PFSK-1 (cell line): ENCODE measurements at regions not wholly inside any gene's neighbourhood (a gene's known extent, or its start where the extent isn't known, plus 50 kb on each side); places are given as distances from the start of the nearest gene placed in this dataset.

Experiments used
- FOXP2 ChIP-seq: optimal IDR thresholded peaks from 2 replicates; pipeline ENCODE3; 2011; ENCODE audit warnings: borderline replicate concordance, control low read depth, inconsistent platforms; ENCODE audit not compliant: insufficient read depth; ENCODE audit errors: extremely low read length, extremely low read depth
- POLR2AphosphoS5 ChIP-seq: IDR thresholded peaks from 2 replicates; pipeline ENCODE4 v1.6.1; 2012; ENCODE audit warnings: low read depth, mild to moderate bottlenecking, control low read depth, low read length, moderate library complexity
- SIN3A ChIP-seq: IDR thresholded peaks from 2 replicates; pipeline ENCODE4 v1.6.1; 2012; ENCODE audit warnings: mild to moderate bottlenecking, low read length, moderate library complexity, borderline replicate concordance; ENCODE audit not compliant: insufficient read depth
- TAF1 ChIP-seq: IDR thresholded peaks from 2 replicates; pipeline ENCODE4 v1.6.1; 2012; ENCODE audit warnings: low read length, control low read depth, borderline replicate concordance; ENCODE audit not compliant: insufficient read depth
- TF ChIP-seq, protein P1 (sequence below), 2 experiments: IDR thresholded peaks; 2 replicates each; pipeline versions ENCODE4 v1.6.1 to v1.8.0; 2011 to 2012; ENCODE audit warnings: low read depth in 2 of 2, low read length in 2 of 2, control low read depth in 1 of 2, inconsistent platforms in 1 of 2, mild to moderate bottlenecking in 1 of 2, moderate library complexity in 1 of 2; ENCODE audit not compliant: insufficient read depth in 1 of 2

DNA sequence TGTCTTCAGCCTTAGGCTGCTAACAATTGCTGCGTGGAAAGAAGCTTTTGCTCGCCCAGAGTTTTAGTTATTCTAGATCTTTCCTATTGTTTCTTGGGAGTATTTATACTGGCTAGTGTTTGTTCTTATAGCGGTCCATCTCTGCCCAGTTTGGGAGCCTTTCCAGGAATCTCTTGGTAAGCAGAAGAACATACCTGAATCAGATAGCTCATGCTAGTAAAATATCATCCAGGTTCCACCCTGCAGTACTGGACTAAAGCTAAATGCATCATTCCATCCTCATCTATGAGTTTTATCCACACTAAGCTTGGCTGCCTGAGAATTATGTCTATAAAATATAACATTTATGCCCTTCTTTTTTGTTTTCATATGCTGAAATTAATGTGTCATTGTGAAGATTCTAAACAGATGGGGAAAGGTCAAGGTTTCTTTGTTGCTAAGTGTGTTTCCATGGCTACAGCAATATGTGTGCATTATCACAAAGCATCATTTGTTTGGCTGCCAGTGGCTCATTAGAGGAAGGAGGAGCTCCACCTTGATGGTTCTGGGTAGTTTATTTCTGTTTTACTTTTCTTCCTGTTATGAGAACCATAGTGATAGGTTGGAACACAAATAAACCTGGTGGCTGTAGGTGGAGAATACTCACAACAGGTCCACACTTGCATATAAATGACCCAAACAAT lies 182.8 kb downstream of the PIK3C3 start:
- TF ChIP-seq FOXP2 (no peak), SIN3A (no peak), POLR2AphosphoS5 (no peak), TAF1 (no peak)
- TF ChIP-seq, protein P1, sequence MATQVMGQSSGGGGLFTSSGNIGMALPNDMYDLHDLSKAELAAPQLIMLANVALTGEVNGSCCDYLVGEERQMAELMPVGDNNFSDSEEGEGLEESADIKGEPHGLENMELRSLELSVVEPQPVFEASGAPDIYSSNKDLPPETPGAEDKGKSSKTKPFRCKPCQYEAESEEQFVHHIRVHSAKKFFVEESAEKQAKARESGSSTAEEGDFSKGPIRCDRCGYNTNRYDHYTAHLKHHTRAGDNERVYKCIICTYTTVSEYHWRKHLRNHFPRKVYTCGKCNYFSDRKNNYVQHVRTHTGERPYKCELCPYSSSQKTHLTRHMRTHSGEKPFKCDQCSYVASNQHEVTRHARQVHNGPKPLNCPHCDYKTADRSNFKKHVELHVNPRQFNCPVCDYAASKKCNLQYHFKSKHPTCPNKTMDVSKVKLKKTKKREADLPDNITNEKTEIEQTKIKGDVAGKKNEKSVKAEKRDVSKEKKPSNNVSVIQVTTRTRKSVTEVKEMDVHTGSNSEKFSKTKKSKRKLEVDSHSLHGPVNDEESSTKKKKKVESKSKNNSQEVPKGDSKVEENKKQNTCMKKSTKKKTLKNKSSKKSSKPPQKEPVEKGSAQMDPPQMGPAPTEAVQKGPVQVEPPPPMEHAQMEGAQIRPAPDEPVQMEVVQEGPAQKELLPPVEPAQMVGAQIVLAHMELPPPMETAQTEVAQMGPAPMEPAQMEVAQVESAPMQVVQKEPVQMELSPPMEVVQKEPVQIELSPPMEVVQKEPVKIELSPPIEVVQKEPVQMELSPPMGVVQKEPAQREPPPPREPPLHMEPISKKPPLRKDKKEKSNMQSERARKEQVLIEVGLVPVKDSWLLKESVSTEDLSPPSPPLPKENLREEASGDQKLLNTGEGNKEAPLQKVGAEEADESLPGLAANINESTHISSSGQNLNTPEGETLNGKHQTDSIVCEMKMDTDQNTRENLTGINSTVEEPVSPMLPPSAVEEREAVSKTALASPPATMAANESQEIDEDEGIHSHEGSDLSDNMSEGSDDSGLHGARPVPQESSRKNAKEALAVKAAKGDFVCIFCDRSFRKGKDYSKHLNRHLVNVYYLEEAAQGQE (IDR thresholded peaks at IDR 0.05; ENCODE audit: insufficient read depth in 1 of 2, low read depth in 2 of 2, low read length in 2 of 2) = no peak

DNA sequence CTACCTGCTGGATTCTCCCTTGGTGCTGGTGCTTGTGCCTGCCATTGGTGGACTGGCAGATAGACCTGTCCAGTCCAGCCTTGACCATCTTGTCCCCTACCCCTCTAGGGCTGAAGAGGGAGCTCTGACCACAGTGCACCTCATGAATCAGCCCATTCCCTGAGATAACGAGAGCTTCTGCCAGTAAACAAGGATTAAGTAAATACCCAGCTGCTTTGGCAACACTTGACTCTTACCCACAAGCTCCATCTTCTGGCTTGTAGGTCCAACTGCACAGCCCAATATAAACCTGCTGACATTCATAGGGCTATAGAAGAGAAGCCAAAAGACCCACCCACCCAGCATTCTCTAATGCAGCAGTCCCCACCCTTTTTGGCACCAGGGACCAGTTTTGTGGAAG lies 186.4 kb downstream of the PIK3C3 start:
- TF ChIP-seq, protein P1 (IDR thresholded peaks at IDR 0.05; ENCODE audit: insufficient read depth in 1 of 2, low read depth in 2 of 2, low read length in 2 of 2) = no peak
- TF ChIP-seq SIN3A (no peak), POLR2AphosphoS5 (no peak)

DNA sequence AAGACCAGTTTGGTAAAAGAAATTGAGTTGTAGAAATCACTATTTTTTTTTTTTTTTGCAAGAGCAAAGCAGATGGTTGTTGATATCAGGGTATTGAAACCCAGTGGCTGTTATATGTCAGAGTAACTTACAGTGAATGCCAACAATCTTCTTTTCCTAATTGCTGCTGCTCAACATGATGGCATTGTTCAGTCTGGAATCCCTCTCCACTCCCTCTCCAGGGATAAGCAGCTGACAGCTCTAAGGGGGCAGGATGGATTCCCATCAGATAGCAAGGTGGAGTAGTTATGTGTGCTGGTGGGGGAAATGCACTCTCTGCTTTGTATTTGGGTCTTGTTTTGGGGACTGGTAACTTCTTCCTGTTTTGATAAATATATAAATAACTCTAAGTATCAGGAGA lies 200.0 kb downstream of the PIK3C3 start:
- no peak for TF ChIP-seq TAF1
- no peak for TF ChIP-seq SIN3A
- no peak for TF ChIP-seq FOXP2
- TF ChIP-seq, protein P1 (IDR thresholded peaks at IDR 0.05; ENCODE audit: insufficient read depth in 1 of 2, low read depth in 2 of 2, low read length in 2 of 2) = no peak
- TF ChIP-seq POLR2AphosphoS5 = no peak

DNA sequence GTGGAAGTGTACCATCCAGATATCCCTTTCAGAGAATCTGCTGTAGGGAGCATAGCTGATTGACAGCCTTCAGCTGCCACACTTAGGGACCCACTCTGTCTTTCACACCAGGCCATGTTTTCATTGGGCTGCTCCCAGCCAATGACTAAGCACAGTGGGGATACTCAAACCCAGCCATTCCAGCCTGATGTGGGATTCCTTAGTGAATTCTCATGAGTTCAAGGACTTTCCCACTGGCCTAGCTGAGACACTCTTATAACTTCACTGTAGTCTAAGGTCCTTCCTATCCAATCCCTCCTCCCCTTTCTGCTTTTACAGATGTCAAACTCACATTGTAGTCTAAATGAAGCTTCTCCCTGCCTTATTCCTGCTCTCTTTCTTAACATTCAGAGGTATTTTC lies 201.2 kb downstream of the PIK3C3 start:
- TF ChIP-seq POLR2AphosphoS5 = no peak
- no peak for TF ChIP-seq SIN3A
- no peak for TF ChIP-seq FOXP2
- TF ChIP-seq, protein P1 (IDR thresholded peaks at IDR 0.05; ENCODE audit: insufficient read depth in 1 of 2, low read depth in 2 of 2, low read length in 2 of 2) = no peak
- TF ChIP-seq TAF1 = no peak

DNA sequence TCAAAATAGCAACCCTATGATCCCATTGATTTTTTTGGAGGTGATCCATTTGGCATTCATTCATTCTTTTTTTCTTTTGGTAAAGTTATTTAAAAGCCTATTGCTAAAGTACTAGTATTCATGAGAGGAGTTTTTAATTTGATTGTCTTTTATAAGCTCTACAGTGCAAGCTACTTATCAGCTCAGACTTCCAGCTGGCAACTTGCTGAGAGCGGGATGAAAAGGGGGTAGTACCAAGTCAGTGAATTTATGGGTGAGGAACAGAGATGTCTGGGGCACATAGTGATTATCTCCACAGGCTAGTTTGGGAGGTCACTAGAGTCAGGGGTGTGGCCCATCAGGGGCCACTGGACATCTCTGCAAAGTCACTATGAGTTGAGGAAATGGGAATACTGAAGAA lies 202.4 kb downstream of the PIK3C3 start:
- TF ChIP-seq, protein P1 (IDR thresholded peaks at IDR 0.05; ENCODE audit: insufficient read depth in 1 of 2, low read depth in 2 of 2, low read length in 2 of 2) = no peak
- no peak for TF ChIP-seq TAF1
